Mesenchymal stem cell (in vitro differentiated cells and primary cell): ENCODE measurements at regions not wholly inside any gene's neighbourhood (a gene's known extent, or its start where the extent isn't known, plus 50 kb on each side); places are given as distances from the start of the nearest gene placed in this dataset.

Source experiments
- DNase-seq: peaks from one replicate; pipeline ENCODE4 v3.0.0-alpha.2; 2013
- H2AFZ ChIP-seq: one replicate; pipeline ENCODE4 v1.6.1; 2013; ENCODE audit warnings: low read depth, mild to moderate bottlenecking, control low read depth, inconsistent platforms, low read length, moderate library complexity
- H2AK5ac ChIP-seq: 2 replicates; pipeline ENCODE4 v1.6.1; 2013; ENCODE audit warnings: low read length, moderate library complexity, mild to moderate bottlenecking, inconsistent platforms; ENCODE audit not compliant: severe bottlenecking
- H2BK120ac ChIP-seq: one replicate; pipeline ENCODE4 v1.6.1; 2013; ENCODE audit warnings: low read depth, mild to moderate bottlenecking, inconsistent platforms, low read length, moderate library complexity
- H2BK12ac ChIP-seq, 2 experiments: one replicate each; pipeline ENCODE4 v1.6.1; 2013; ENCODE audit warnings: inconsistent platforms in 2 of 2, low read length in 2 of 2, mild to moderate bottlenecking in 2 of 2, moderate library complexity in 2 of 2, control low read depth in 1 of 2
- H2BK15ac ChIP-seq: one replicate; pipeline ENCODE4 v1.6.1; 2013; ENCODE audit warnings: mild to moderate bottlenecking, low read depth, inconsistent platforms; ENCODE audit not compliant: poor library complexity, severe bottlenecking
- H2BK5ac ChIP-seq: 2 replicates; pipeline ENCODE4 v1.6.1; 2013; ENCODE audit warnings: low read depth, mild to moderate bottlenecking, low read length, control low read depth, inconsistent platforms; ENCODE audit not compliant: poor library complexity, severe bottlenecking
- H3K14ac ChIP-seq, 2 experiments: one replicate each; pipeline ENCODE4 v1.6.1; 2013; ENCODE audit warnings: inconsistent platforms in 2 of 2, low read length in 2 of 2, control low read depth in 1 of 2, mild to moderate bottlenecking in 1 of 2, moderate library complexity in 1 of 2
- H3K18ac ChIP-seq, 2 experiments: one replicate each; pipeline ENCODE4 v1.6.1; 2013; ENCODE audit warnings: inconsistent platforms in 2 of 2, low read length in 2 of 2, control low read depth in 1 of 2, low read depth in 1 of 2, mild to moderate bottlenecking in 1 of 2
- H3K23ac ChIP-seq, 2 experiments: one replicate each; pipeline ENCODE4 v1.6.1; 2013; ENCODE audit warnings: inconsistent platforms in 2 of 2, low read length in 2 of 2, mild to moderate bottlenecking in 2 of 2, moderate library complexity in 2 of 2, control low read depth in 1 of 2
- H3K27ac ChIP-seq: 2 replicates; pipeline ENCODE4 v1.5.1; 2013; ENCODE audit warnings: mild to moderate bottlenecking, moderate library complexity, low read length, control low read depth, inconsistent platforms; ENCODE audit not compliant: poor library complexity, severe bottlenecking
- H3K27me3 ChIP-seq, 2 experiments: 2 replicates each; pipeline versions ENCODE4 v1.6.1 to v1.7.0; 2013; ENCODE audit warnings: low read length in 2 of 2, mild to moderate bottlenecking in 2 of 2, moderate library complexity in 2 of 2, control low read depth in 1 of 2, inconsistent platforms in 1 of 2; ENCODE audit not compliant: control insufficient read depth in 1 of 2, insufficient read depth in 1 of 2
- H3K36me3 ChIP-seq, 2 experiments: 2 replicates each; pipeline versions ENCODE4 v1.6.1 to v1.7.0; 2013; ENCODE audit warnings: low read length in 2 of 2, control low read depth in 1 of 2, inconsistent platforms in 1 of 2, low read depth in 1 of 2, mild to moderate bottlenecking in 1 of 2; ENCODE audit not compliant: insufficient read depth in 2 of 2, control insufficient read depth in 1 of 2
- H3K4ac ChIP-seq, 2 experiments: one replicate each; pipeline ENCODE4 v1.6.1; 2013; ENCODE audit warnings: inconsistent platforms in 2 of 2, low read length in 2 of 2, mild to moderate bottlenecking in 2 of 2, moderate library complexity in 2 of 2, control low read depth in 1 of 2, low read depth in 1 of 2
- H3K4me1 ChIP-seq: 2 replicates; pipeline ENCODE4 v1.6.1; 2013; ENCODE audit warnings: low read depth, low read length, control low read depth; ENCODE audit not compliant: control insufficient read depth, insufficient read depth
- H3K4me2 ChIP-seq: 2 replicates; pipeline ENCODE4 v1.6.1; 2013; ENCODE audit warnings: low read length, mild to moderate bottlenecking, inconsistent platforms; ENCODE audit not compliant: poor library complexity, severe bottlenecking
- H3K4me3 ChIP-seq, 2 experiments: 2 replicates each; pipeline versions ENCODE4 v1.5.1 to v1.7.0; 2013; ENCODE audit warnings: low read length in 2 of 2, mild to moderate bottlenecking in 2 of 2, control low read depth in 1 of 2, low read depth in 1 of 2; ENCODE audit not compliant: insufficient read depth in 1 of 2
- H3K79me1 ChIP-seq: replicated peaks from 2 replicates; pipeline ENCODE4 v1.6.1; 2013; ENCODE audit warnings: mild to moderate bottlenecking, control low read depth, low read length, inconsistent platforms; ENCODE audit not compliant: poor library complexity, severe bottlenecking
- H3K9ac ChIP-seq: 2 replicates; pipeline ENCODE4 v1.7.0; 2013; ENCODE audit warnings: mild to moderate bottlenecking, low read length, moderate library complexity
- H3K9me3 ChIP-seq: 2 replicates; pipeline ENCODE4 v1.7.0; 2013; ENCODE audit warnings: mild to moderate bottlenecking, low read length; ENCODE audit not compliant: control insufficient read depth
- H4K8ac ChIP-seq: one replicate; pipeline ENCODE4 v1.6.1; 2013; ENCODE audit warnings: inconsistent platforms, mild to moderate bottlenecking, low read length, moderate library complexity
- H4K91ac ChIP-seq: one replicate; pipeline ENCODE4 v1.6.1; 2013; ENCODE audit warnings: mild to moderate bottlenecking, low read length, inconsistent platforms
- WGBS: methylation state at CpG from one replicate; pipeline ENCODE4 v1.1.7; 2013; ENCODE audit warnings: mixed read lengths; 5-methylcytosine and 5-hydroxymethylcytosine counted together

GRCh38 chr3:177488740-177489139 lies 291.5 kb upstream of the TBL1XR1 start:
- Histone ChIP-seq H2BK15ac (no peak overlapping the region), H4K8ac (no peak overlapping the region), H3K4me3 (no peak overlapping the region), H3K4ac (no peak overlapping the region), H3K9me3 (peaks cover 14% of the 10 kb centered on the region), H3K23ac (no peak overlapping the region), H4K91ac (no peak overlapping the region), H2BK12ac (no peak overlapping the region), H2AK5ac (peak overlapping the region; percentile 17), H2BK120ac (no peak overlapping the region), H2AFZ (no peak overlapping the region), H3K79me1 (no peaks in the 10 kb centered on the region), H3K36me3 (no peaks in the 10 kb centered on the region), H2BK5ac (no peak overlapping the region), H3K18ac (no peak overlapping the region), H3K14ac (no peak overlapping the region), H3K9ac (no peak overlapping the region), H3K4me2 (no peak overlapping the region), H3K27me3 (no peaks in the 10 kb centered on the region), H3K4me1 (peaks cover 1% of the 10 kb centered on the region), H3K27ac (no peak overlapping the region)
- DNase-seq, result no peak
- 91% methylated on average over 2 of the region's 2 CpGs for WGBS

GRCh38 chr3:177490626-177491025 lies 293.3 kb upstream of the TBL1XR1 start:
- no peak overlapping the region for H4K8ac ChIP-seq
- H3K14ac ChIP-seq, result no peak overlapping the region
- H3K4me3 ChIP-seq, result no peak overlapping the region
- no peak overlapping the region for H3K4me2 ChIP-seq
- no peak overlapping the region for H4K91ac ChIP-seq
- 71% methylated on average over 2 of the region's 3 CpGs for WGBS
- H2BK120ac ChIP-seq, result no peak overlapping the region
- H3K18ac ChIP-seq, result no peak overlapping the region
- no peaks in the 10 kb centered on the region for H3K27me3 ChIP-seq
- H2BK5ac ChIP-seq, result no peak overlapping the region
- H3K9me3 ChIP-seq, result peaks cover 10% of the 10 kb centered on the region
- peak overlapping the region in 1 of 2 experiments; percentile 67 for H3K4ac ChIP-seq
- no peak overlapping the region for H2AK5ac ChIP-seq
- H3K4me1 ChIP-seq, result peaks cover 1% of the 10 kb centered on the region
- H3K9ac ChIP-seq, result no peak overlapping the region
- H2BK12ac ChIP-seq, result peak overlapping the region in 1 of 2 experiments; percentile 77
- no peak overlapping the region for H3K23ac ChIP-seq
- no peak for DNase-seq
- no peak overlapping the region for H2AFZ ChIP-seq
- H3K36me3 ChIP-seq, result no peaks in the 10 kb centered on the region
- H2BK15ac ChIP-seq, result no peak overlapping the region
- no peaks in the 10 kb centered on the region for H3K79me1 ChIP-seq
- no peak overlapping the region for H3K27ac ChIP-seq

- peak overlapping the region; percentile 15 for H3K9ac ChIP-seq
- H2BK15ac ChIP-seq, result no peak overlapping the region
- no peak overlapping the region for H2AFZ ChIP-seq
- no peaks in the 10 kb centered on the region for H3K79me1 ChIP-seq
- H3K27ac ChIP-seq, result no peak overlapping the region
- H3K18ac ChIP-seq, result peak overlapping the region; percentile 34 to 47
- no peak overlapping the region for H3K4me3 ChIP-seq
- peaks cover 7% of the 10 kb centered on the region for H3K9me3 ChIP-seq
- 40% methylated on average over 5 of the region's 7 CpGs for WGBS
- H2BK12ac ChIP-seq, result no peak overlapping the region
- peak overlapping the region in 1 of 2 experiments; percentile 8 for H3K4ac ChIP-seq
- no peak overlapping the region for H3K23ac ChIP-seq
- H4K91ac ChIP-seq, result no peak overlapping the region
- DNase-seq, result peak; percentile 28
- no peak overlapping the region for H2AK5ac ChIP-seq
- no peaks in the 10 kb centered on the region for H3K36me3 ChIP-seq
- no peak overlapping the region for H4K8ac ChIP-seq
- no peak overlapping the region for H2BK120ac ChIP-seq
- H3K4me2 ChIP-seq, result no peak overlapping the region
- H3K27me3 ChIP-seq, result no peaks in the 10 kb centered on the region
- H3K14ac ChIP-seq, result no peak overlapping the region
- H3K4me1 ChIP-seq, result peaks cover 1% of the 10 kb centered on the region
- H2BK5ac ChIP-seq, result no peak overlapping the region
Measured at GRCh38 chr3:177491296-177492032, 294.2 kb upstream of the TBL1XR1 start.

- Histone ChIP-seq H3K18ac (no peak overlapping the region), H3K4me3 (no peak overlapping the region), H3K14ac (no peak overlapping the region), H3K23ac (no peak overlapping the region), H3K27ac (no peak overlapping the region), H2BK15ac (no peak overlapping the region), H3K4me2 (no peak overlapping the region), H2BK120ac (no peak overlapping the region), H3K4ac (no peak overlapping the region), H4K8ac (no peak overlapping the region), H3K9me3 (peaks cover 7% of the 10 kb centered on the region), H2BK5ac (no peak overlapping the region), H2AFZ (no peak overlapping the region), H4K91ac (no peak overlapping the region), H2AK5ac (no peak overlapping the region), H3K79me1 (no peaks in the 10 kb centered on the region), H3K27me3 (no peaks in the 10 kb centered on the region), H3K9ac (no peak overlapping the region), H3K4me1 (peaks cover 1% of the 10 kb centered on the region), H2BK12ac (no peak overlapping the region), H3K36me3 (no peaks in the 10 kb centered on the region)
- 100% methylated on average over 1 of the region's 2 CpGs for WGBS
- no peak for DNase-seq
Measured at GRCh38 chr3:177493091-177493490, 295.8 kb upstream of the TBL1XR1 start.
